B cell (primary cell): ENCODE measurements at regions not wholly inside any gene's neighbourhood (a gene's known extent, or its start where the extent isn't known, plus 50 kb on each side); places are given as distances from the start of the nearest gene placed in this dataset.

Source experiments
- CTCF ChIP-seq: fragments of 200-600 bp; IDR thresholded peaks from one replicate; pipeline ENCODE4 v1.8.0; 2022; ENCODE audit warnings: antibody characterized with exemption, mild to moderate bottlenecking
- EZH2 ChIP-seq: IDR thresholded peaks from 2 replicates; pipeline ENCODE4 v1.6.1; 2012; ENCODE audit warnings: borderline replicate concordance, low read depth, mild to moderate bottlenecking, moderate library complexity, low read length; ENCODE audit not compliant: insufficient read depth, poor library complexity, severe bottlenecking

- TF ChIP-seq EZH2 (no peak), CTCF (no peak)
Measured at GRCh38 chr3:13213911-13214846, 140.9 kb upstream of the IQSEC1 start.
